MM.1S (cell line): ENCODE measurements at regions not wholly inside any gene's neighbourhood (a gene's known extent, or its start where the extent isn't known, plus 50 kb on each side); places are given as distances from the start of the nearest gene placed in this dataset.
A peak's percentile ranks its signal among the peaks of the same experiment; 100 is the strongest.
"Not testable (repeated sequence)": the region's sequence is repeated elsewhere in the genome, so short reads cannot be mapped to it uniquely, and the experiment has no call there.

Source experiments
- DNase-seq: peaks from one replicate; pipeline ENCODE4 v3.0.0-alpha.2; 2015
- H2AFZ ChIP-seq: fragments of 300-600 bp; sonication (generic); 2 replicates; pipeline ENCODE4 v1.6.0; 2016; ENCODE audit warnings: antibody characterized with exemption, low read length
- H3F3A ChIP-seq: fragments of 300-600 bp; sonication (generic); 2 replicates; pipeline ENCODE4 v1.6.1; 2016; ENCODE audit warnings: mild to moderate bottlenecking, antibody characterized with exemption, low read length, moderate library complexity, mixed read lengths; ENCODE audit not compliant: insufficient read depth
- H3K27ac ChIP-seq: fragments of 300-600 bp; sonication (generic); 2 replicates; pipeline ENCODE4 v1.5.1; 2016; ENCODE audit warnings: mild to moderate bottlenecking, low read length
- H3K27me3 ChIP-seq: fragments of 300-600 bp; sonication (generic); replicated peaks from 2 replicates; pipeline ENCODE4 v1.6.0; 2016; ENCODE audit warnings: low read length; ENCODE audit not compliant: insufficient read depth
- H3K36me3 ChIP-seq: fragments of 300-600 bp; sonication (generic); replicated peaks from 2 replicates; pipeline ENCODE4 v1.6.1; 2016; ENCODE audit warnings: mild to moderate bottlenecking, low read length, mixed read lengths; ENCODE audit not compliant: insufficient read depth
- H3K4me1 ChIP-seq: fragments of 300-600 bp; sonication (generic); 2 replicates; pipeline ENCODE4 v1.6.1; 2016; ENCODE audit warnings: low read length, mixed read lengths
- H3K4me2 ChIP-seq: fragments of 300-600 bp; sonication (generic); 2 replicates; pipeline ENCODE4 v1.6.0; 2016; ENCODE audit warnings: low read depth, low read length
- H3K4me3 ChIP-seq: fragments of 300-600 bp; sonication (generic); 2 replicates; pipeline ENCODE4 v1.5.1; 2016; ENCODE audit warnings: low read length, mixed read lengths
- H3K79me2 ChIP-seq: fragments of 300-600 bp; sonication (generic); 2 replicates; pipeline ENCODE4 v1.6.1; 2016; ENCODE audit warnings: mixed run types, low read length, mixed read lengths
- H3K9ac ChIP-seq: fragments of 300-600 bp; sonication (generic); 2 replicates; pipeline ENCODE4 v1.6.1; 2016; ENCODE audit warnings: low read length, mixed read lengths
- H3K9me2 ChIP-seq: fragments of 300-600 bp; sonication (generic); replicated peaks from 2 replicates; pipeline ENCODE4 v1.6.1; 2016; ENCODE audit warnings: mild to moderate bottlenecking, low read length, mixed read lengths; ENCODE audit not compliant: insufficient read depth
- H3K9me3 ChIP-seq: fragments of 300-600 bp; sonication (generic); replicated peaks from 2 replicates; pipeline ENCODE4 v1.6.1; 2016; ENCODE audit warnings: mild to moderate bottlenecking, low read length, mixed read lengths; ENCODE audit not compliant: insufficient read depth
- H4K20me1 ChIP-seq: fragments of 300-600 bp; sonication (generic); 2 replicates; pipeline ENCODE4 v1.6.1; 2016; ENCODE audit warnings: mild to moderate bottlenecking, low read length, moderate library complexity, mixed read lengths; ENCODE audit not compliant: insufficient read depth
- EZH2 ChIP-seq: fragments of 300-600 bp; sonication (generic); optimal IDR thresholded peaks from 2 replicates; pipeline ENCODE3; 2017; ENCODE audit warnings: low read depth, mild to moderate bottlenecking, antibody characterized with exemption, low read length, mixed read lengths
- EZH2phosphoT487 ChIP-seq: fragments of 300-600 bp; sonication (generic); IDR thresholded peaks from 2 replicates; pipeline ENCODE4 v1.6.1; 2018; ENCODE audit warnings: antibody characterized with exemption, low read length
- TF ChIP-seq, protein P1 (sequence below): fragments of 300-600 bp; sonication (generic); IDR thresholded peaks from 2 replicates; pipeline ENCODE4 v1.5.1; 2016; ENCODE audit warnings: antibody characterized with exemption, low read length, mixed read lengths

DNA sequence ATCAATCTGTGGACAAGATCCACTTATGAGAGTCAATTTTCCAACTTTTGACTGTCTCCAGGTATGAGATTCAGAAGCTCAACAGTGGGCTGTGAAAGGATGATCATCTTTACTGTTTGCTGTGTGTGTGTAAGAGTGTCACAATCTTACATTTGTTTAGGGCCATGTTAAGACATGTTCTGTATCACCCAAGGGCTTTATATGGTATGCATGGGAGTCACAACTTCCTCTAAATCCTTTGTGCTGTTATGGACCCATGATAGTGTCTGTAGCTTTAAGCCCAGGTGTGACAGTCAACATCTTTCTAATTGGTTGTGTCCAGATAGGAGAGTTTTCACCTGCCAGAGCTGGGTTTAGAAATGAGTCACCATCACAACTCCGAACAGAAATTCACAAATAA lies 70.2 kb downstream of the ZNF726 start:
- H2AFZ ChIP-seq, H3K9ac ChIP-seq, H3K27ac ChIP-seq, H3K9me3 ChIP-seq, H3K4me3 ChIP-seq, DNase-seq, H3F3A ChIP-seq, H3K4me1 ChIP-seq, H3K4me2 ChIP-seq, H3K9me2 ChIP-seq, H3K36me3 ChIP-seq, H4K20me1 ChIP-seq, H3K79me2 ChIP-seq, H3K27me3 ChIP-seq: not testable (repeated sequence)

DNA sequence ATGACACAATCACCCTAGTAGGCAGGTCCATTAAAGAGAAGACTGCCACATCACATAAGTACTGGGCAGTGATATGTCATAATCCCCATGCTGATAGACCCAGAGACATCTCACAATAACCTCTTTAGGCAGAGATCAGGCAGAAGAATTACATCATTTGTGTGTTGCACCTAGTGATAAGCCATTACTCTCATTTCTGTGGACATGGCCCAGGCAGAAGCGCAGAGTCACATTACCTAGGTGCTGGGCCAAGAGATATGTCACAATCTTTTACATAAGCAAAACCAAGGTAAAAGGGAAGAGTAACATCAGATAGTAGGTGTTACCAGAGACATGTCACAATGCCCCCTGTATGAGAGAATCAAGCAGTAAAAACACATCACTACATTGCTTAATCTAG lies 71.9 kb downstream of the ZNF726 start:
- no peaks in the 10 kb centered on the region for H3K9me3 ChIP-seq

DNA sequence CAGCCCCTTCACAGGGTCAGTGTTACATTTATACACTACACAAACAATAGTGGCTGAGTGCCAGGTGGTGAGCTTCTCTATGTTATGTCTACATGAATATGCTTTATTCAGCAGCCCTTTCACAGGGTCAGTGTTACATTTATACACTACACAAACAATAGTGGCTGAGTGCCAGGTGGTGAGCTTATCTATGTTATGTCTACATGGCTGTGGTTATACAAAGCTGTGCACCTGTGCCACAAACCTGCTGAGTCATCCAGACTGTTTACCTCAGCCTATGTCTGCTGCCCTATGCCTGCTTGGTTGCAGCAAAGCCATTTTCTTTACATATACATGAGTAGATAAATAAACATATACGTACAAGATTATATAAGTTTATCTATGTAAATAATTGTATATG lies 76.5 kb downstream of the ZNF726 start:
- H3K27ac ChIP-seq, result no peak overlapping the region
- H3K4me1 ChIP-seq, result no peaks in the 10 kb centered on the region
- no peak overlapping the region for H2AFZ ChIP-seq
- no peak overlapping the region for H3K4me3 ChIP-seq
- no peaks in the 10 kb centered on the region for H3K36me3 ChIP-seq
- H3K9me3 ChIP-seq, result no peaks in the 10 kb centered on the region
- no peaks in the 10 kb centered on the region for H4K20me1 ChIP-seq
- H3K4me2 ChIP-seq, result no peak overlapping the region
- H3K27me3 ChIP-seq, result no peaks in the 10 kb centered on the region
- no peak overlapping the region for H3K9ac ChIP-seq
- H3F3A ChIP-seq, result no peaks in the 10 kb centered on the region
- DNase-seq, result peak; percentile 79
- no peaks in the 10 kb centered on the region for H3K79me2 ChIP-seq
- no peaks in the 10 kb centered on the region for H3K9me2 ChIP-seq
- no peak for TF ChIP-seq EZH2
- no peak for TF ChIP-seq EZH2phosphoT487
- TF ChIP-seq, protein P1, sequence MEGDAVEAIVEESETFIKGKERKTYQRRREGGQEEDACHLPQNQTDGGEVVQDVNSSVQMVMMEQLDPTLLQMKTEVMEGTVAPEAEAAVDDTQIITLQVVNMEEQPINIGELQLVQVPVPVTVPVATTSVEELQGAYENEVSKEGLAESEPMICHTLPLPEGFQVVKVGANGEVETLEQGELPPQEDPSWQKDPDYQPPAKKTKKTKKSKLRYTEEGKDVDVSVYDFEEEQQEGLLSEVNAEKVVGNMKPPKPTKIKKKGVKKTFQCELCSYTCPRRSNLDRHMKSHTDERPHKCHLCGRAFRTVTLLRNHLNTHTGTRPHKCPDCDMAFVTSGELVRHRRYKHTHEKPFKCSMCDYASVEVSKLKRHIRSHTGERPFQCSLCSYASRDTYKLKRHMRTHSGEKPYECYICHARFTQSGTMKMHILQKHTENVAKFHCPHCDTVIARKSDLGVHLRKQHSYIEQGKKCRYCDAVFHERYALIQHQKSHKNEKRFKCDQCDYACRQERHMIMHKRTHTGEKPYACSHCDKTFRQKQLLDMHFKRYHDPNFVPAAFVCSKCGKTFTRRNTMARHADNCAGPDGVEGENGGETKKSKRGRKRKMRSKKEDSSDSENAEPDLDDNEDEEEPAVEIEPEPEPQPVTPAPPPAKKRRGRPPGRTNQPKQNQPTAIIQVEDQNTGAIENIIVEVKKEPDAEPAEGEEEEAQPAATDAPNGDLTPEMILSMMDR, result no peak

More for the DNA sequence above, 71.9 kb downstream of the ZNF726 start:
- Histone ChIP-seq H2AFZ (no peak overlapping the region), H3K4me1 (no peaks in the 10 kb centered on the region), H3K27me3 (no peaks in the 10 kb centered on the region), H3K79me2 (no peaks in the 10 kb centered on the region), H3F3A (no peaks in the 10 kb centered on the region), H3K4me3 (no peak overlapping the region), H4K20me1 (no peaks in the 10 kb centered on the region), H3K27ac (no peak overlapping the region), H3K9ac (no peak overlapping the region), H3K36me3 (no peaks in the 10 kb centered on the region), H3K4me2 (no peak overlapping the region), H3K9me2 (no peaks in the 10 kb centered on the region)
- DNase-seq, result no peak
- TF ChIP-seq EZH2 (no peak), EZH2phosphoT487 (no peak)
- TF ChIP-seq, protein P1, result no peak

DNA sequence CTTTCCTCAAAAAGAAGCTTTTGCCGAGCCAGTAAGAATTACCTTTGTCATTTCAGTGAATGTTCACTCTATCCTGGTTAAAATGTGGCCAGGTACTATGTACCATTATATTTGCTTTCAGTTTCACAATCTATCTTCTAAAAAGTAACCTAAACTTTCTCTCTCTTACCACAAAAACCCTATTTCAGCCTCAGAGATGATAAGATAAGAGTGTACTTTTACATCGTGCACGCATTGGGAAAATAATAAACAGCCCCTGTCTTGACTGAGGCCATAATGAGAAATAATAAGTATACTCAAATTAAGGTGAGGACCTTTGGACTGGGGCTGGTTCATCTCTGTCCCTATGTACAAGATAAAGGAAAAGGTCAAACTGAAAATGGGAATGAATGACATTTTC lies 77.7 kb downstream of the ZNF726 start:
- Histone ChIP-seq H4K20me1 (no peaks in the 10 kb centered on the region), H3K27ac (no peak overlapping the region), H2AFZ (no peak overlapping the region), H3K9ac (no peak overlapping the region), H3K4me2 (no peak overlapping the region), H3K27me3 (no peaks in the 10 kb centered on the region), H3K9me2 (no peaks in the 10 kb centered on the region), H3K79me2 (no peaks in the 10 kb centered on the region), H3K9me3 (no peaks in the 10 kb centered on the region), H3K36me3 (no peaks in the 10 kb centered on the region), H3K4me3 (no peak overlapping the region), H3K4me1 (no peaks in the 10 kb centered on the region), H3F3A (no peaks in the 10 kb centered on the region)
- DNase-seq, result peak; percentile 38
- TF ChIP-seq EZH2 (no peak), EZH2phosphoT487 (no peak)
